AG09319 (cell line): ENCODE measurements at regions not wholly inside any gene's neighbourhood (a gene's known extent, or its start where the extent isn't known, plus 50 kb on each side); places are given as distances from the start of the nearest gene placed in this dataset.

ENCODE experiments used
- DNase-seq: peaks from one replicate; pipeline ENCODE4 v3.0.0-alpha.2; 2010; ENCODE audit warnings: low read depth; ENCODE audit errors: extremely low read depth
- CTCF ChIP-seq: IDR thresholded peaks from 2 replicates; pipeline ENCODE4 v1.5.1; 2011; ENCODE audit warnings: low read depth, mild to moderate bottlenecking, inconsistent platforms, low read length, moderate library complexity

- no peak for TF ChIP-seq CTCF
Observed at GRCh38 chr6:22145376-22145775, 151.5 kb downstream of the PRL start.

GRCh38 chr6:22145823-22146677 lies 150.8 kb downstream of the PRL start:
- peak; percentile 64 for DNase-seq

More at GRCh38 chr6:22145376-22145775, 151.5 kb downstream of the PRL start:
- DNase-seq: no peak

GRCh38 chr6:22146678-22146930 lies 150.2 kb downstream of the PRL start:
- TF ChIP-seq CTCF: no peak
- DNase-seq: no peak

More at GRCh38 chr6:22145823-22146677, 150.8 kb downstream of the PRL start:
- TF ChIP-seq CTCF: peak; percentile 48

GRCh38 chr6:22146931-22147701 lies 149.7 kb downstream of the PRL start:
- no peak for TF ChIP-seq CTCF
- DNase-seq: peak; percentile 55

- peak; percentile 62 for DNase-seq
- no peak for TF ChIP-seq CTCF
Observed at GRCh38 chr6:22147921-22148776, 148.7 kb downstream of the PRL start.

- TF ChIP-seq CTCF: no peak
- DNase-seq: no peak
Observed at GRCh38 chr6:22149096-22149495, 147.7 kb downstream of the PRL start.
